Adrenal gland (tissue), 9 donors: ENCODE measurements at regions not wholly inside any gene's neighbourhood (a gene's known extent, or its start where the extent isn't known, plus 50 kb on each side); places are given as distances from the start of the nearest gene placed in this dataset.

Experiments
- DNase-seq, 7 donors: peaks; one replicate each; pipeline ENCODE4 v3.0.0-alpha.2; 2019 to 2020
- H3K27ac ChIP-seq, 5 donors: fragments of 200-600 bp; sonication (generic) in 4 of 5; 1 replicate in 3 of 5; 2 replicates in 2 of 5; pipeline versions ENCODE4 v1.5.1 to v1.8.0; 2016 to 2020; ENCODE audit warnings: mild to moderate bottlenecking in 1 of 5
- H3K27me3 ChIP-seq: fragments of 200-600 bp; 2 replicates; pipeline ENCODE4 v1.8.0; 2021
- H3K36me3 ChIP-seq, 2 donors: fragments of 200-600 bp; replicated peaks in 1 of 2; 1 replicate in 1 of 2; 2 replicates in 1 of 2; pipeline versions ENCODE4 v1.5.1 to v1.8.0; 2018 to 2022
- H3K4me1 ChIP-seq, 2 donors: fragments of 200-600 bp; replicated peaks in 1 of 2; 1 replicate in 1 of 2; 2 replicates in 1 of 2; pipeline versions ENCODE4 v1.5.1 to v1.8.0; 2018 to 2021
- H3K4me3 ChIP-seq, 4 donors: fragments of 200-600 bp; sonication (generic) in 3 of 4; one replicate each; pipeline ENCODE4 v1.5.1; 2016 to 2018
- H3K9me3 ChIP-seq, 3 donors: fragments of 200-600 bp; sonication (generic) in 1 of 3; replicated peaks in 1 of 3; 1 replicate in 2 of 3; 2 replicates in 1 of 3; pipeline versions ENCODE4 v1.5.1 to v1.8.0; 2016 to 2021
- CTCF ChIP-seq, 6 experiments: fragments of 450-650 bp in 4 of 6; fragments of 200-600 bp in 2 of 6; sonication (generic) in 1 of 6; IDR thresholded peaks; 1 replicate in 5 of 6; 2 replicates in 1 of 6; pipeline versions ENCODE4 v1.5.1 to v1.8.0; 2016 to 2021; ENCODE audit warnings: antibody characterized with exemption in 6 of 6, mild to moderate bottlenecking in 2 of 6, moderate library complexity in 1 of 6
- POLR2A ChIP-seq, 2 donors: fragments of 450-650 bp; IDR thresholded peaks; one replicate each; pipeline ENCODE4 v1.6.1; 2017; ENCODE audit warnings: antibody characterized with exemption in 2 of 2, mild to moderate bottlenecking in 2 of 2, moderate library complexity in 1 of 2
- WGBS, 4 donors: extraction: QIAGEN DNeasy Blood & Tissue Kit in 2 of 4; methylation state at CpG; one replicate each; pipeline versions ENCODE4 v1.1.5 to v1.1.7; 2013 to 2017; 5-methylcytosine and 5-hydroxymethylcytosine counted together
- intact Hi-C, 2 donors: fragments of 100-400 bp; cut with DNase I; formaldehyde crosslinking; loops; one replicate each; pipeline versions ENCODE4 v1.14.1 to v1.15.0; 2022 to 2023
- donor health status: healthy with polysubstance abuse.
- donor health status: Bipolar disorder and iron deficiency.
- donor health status: DM: yes; HTN: yes; CAD: no.
- donor health status: DM: no; HTN: no; CAD: no.
- donor health status: DM: no; HTN: no; CAD: no.

GRCh38 chr6:135638108-135638507 is 140.6 kb upstream of the AHI1 start:
- DNase-seq, result no peak
- H3K4me1 ChIP-seq, result peaks cover 0 to 5% of the 10 kb centered on the region in 2 donors
- no peaks in the 10 kb centered on the region for H3K27me3 ChIP-seq
- H3K36me3 ChIP-seq, result no peaks in the 10 kb centered on the region
- TF ChIP-seq POLR2A (IDR thresholded peaks at IDR 0.05) (no peak), CTCF (IDR thresholded peaks at IDR 0.05) (no peak)
- WGBS, 4 donors, result 91 to 98% (median 93%) methylated on average over 2 of the region's 2 CpGs
- H3K9me3 ChIP-seq, result no peaks in the 10 kb centered on the region
- H3K4me3 ChIP-seq, result no peak overlapping the region
- H3K27ac ChIP-seq, result no peak overlapping the region
- intact Hi-C loops, result no loop called here

GRCh38 chr6:135640048-135640447 is 142.5 kb upstream of the AHI1 start:
- H3K27me3 ChIP-seq, result no peaks in the 10 kb centered on the region
- TF ChIP-seq CTCF (IDR thresholded peaks at IDR 0.05) (no peak), POLR2A (IDR thresholded peaks at IDR 0.05) (no peak)
- DNase-seq, result no peak
- H3K27ac ChIP-seq, result no peak overlapping the region
- H3K4me3 ChIP-seq, result no peak overlapping the region
- 97 to 100% (median 98%) methylated on average over 2 of the region's 2 CpGs for WGBS, 4 donors
- H3K9me3 ChIP-seq, result no peaks in the 10 kb centered on the region
- intact Hi-C loops, result no loop called here
- no peaks in the 10 kb centered on the region for H3K36me3 ChIP-seq
- peaks cover 0 to 5% of the 10 kb centered on the region in 2 donors for H3K4me1 ChIP-seq

DNA sequence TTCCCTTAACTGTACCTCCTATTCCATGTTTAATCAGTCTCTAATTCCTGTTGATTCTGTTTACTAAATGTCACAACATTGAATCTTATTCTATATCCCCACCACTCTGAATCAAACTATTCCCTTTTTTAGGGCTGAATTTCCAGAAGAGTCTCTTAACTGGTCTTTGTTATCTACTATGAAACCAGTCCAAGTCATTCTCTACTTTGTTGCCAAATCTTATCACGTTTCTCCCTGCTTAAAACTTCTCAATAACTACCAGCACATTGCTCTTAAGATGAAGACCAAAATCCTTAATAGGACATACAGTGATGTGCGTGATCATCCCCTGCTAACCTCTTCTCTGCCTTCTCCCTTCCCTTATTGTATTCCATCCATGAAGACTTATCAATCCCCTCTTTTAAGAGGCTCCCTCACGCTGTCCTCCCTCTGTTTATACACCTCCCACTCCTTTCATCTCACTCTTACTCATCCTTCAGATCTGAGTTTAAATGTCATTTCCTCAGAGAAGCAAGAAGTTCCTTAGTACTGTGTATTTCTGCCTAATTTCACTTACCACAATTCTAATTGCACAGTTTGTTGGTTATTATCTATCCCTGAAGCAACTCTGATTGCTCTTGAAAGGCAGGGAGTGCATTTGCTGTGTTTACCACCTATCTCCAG is 143.0 kb upstream of the AHI1 start:
- Histone ChIP-seq H3K36me3 (no peaks in the 10 kb centered on the region), H3K4me3 (no peak overlapping the region), H3K4me1 (peaks cover 0 to 5% of the 10 kb centered on the region in 2 donors), H3K27ac (no peak overlapping the region), H3K9me3 (no peaks in the 10 kb centered on the region), H3K27me3 (no peaks in the 10 kb centered on the region)
- TF ChIP-seq CTCF (IDR thresholded peaks at IDR 0.05) (no peak), POLR2A (IDR thresholded peaks at IDR 0.05) (no peak)
- intact Hi-C loops, result no loop called here
- WGBS, 4 donors, result 35 to 43% (median 39%) methylated on average over 3 of the region's 3 CpGs
- no peak for DNase-seq

DNA sequence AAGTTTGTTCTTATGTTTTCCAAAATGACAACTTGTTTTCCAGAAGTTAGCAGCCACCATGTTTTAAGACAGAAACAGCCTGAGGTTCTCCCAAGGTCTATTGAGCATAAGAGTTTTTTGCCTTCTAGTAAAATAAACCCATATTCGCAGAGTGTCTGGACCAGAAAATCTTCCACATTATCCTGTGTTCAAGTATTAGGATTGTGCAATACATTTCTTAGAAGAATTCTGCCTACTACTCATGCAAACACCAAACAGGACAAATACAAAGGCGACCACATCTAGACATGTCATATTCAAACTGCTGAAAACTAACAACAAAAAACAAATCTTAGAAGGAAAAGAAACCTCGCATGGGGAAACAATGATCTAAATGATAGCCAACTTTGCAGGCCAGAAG is 145.4 kb upstream of the AHI1 start:
- no peak overlapping the region for H3K4me3 ChIP-seq
- intact Hi-C loops, result no loop called here
- H3K36me3 ChIP-seq, result no peaks in the 10 kb centered on the region
- DNase-seq, result no peak
- no peaks in the 10 kb centered on the region for H3K27me3 ChIP-seq
- H3K4me1 ChIP-seq, result peaks cover 0 to 5% of the 10 kb centered on the region in 2 donors
- H3K9me3 ChIP-seq, result no peaks in the 10 kb centered on the region
- no peak overlapping the region for H3K27ac ChIP-seq
- WGBS, 4 donors, result 91 to 97% (median 92%) methylated on average over 3 of the region's 3 CpGs
- TF ChIP-seq CTCF (IDR thresholded peaks at IDR 0.05), result no peak
- TF ChIP-seq POLR2A (IDR thresholded peaks at IDR 0.05), result no peak
